ENCODE measurements at regions not wholly inside any gene's neighbourhood (a gene's known extent, or its start where the extent isn't known, plus 50 kb on each side); places are given as distances from the start of the nearest gene placed in this dataset.
"Not testable (repeated sequence)": the region's sequence is repeated elsewhere in the genome, so short reads cannot be mapped to it uniquely, and the experiment has no call there.

DNA sequence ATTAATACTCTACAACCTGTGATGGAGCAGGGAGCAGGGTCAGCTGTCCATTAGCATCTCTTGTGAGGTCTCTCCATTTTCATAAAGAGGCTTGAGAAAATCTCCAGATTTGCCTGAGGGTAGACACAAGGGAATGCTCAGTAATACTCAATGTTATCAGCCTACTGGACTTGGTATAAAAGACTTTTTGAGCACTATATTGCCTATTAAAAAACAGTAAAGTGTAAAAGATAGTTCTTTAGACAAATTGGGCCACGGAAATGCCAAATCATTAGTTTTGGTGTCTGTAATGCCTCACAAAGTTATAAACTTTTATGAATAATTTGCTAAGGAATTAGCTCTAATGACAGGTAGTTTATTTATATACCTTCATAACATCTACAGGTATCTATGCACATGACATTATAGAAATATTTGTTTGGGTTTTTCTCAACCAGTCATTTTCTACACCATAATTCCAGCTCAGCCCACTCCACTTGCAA is 1524.9 kb upstream of the TPTE start:
- H3K9me1 ChIP-seq (ENCODE audit: control insufficient read depth, insufficient read depth, low read length); FAIRE-seq; H3K79me2 ChIP-seq (ENCODE audit: control insufficient read depth, insufficient read depth, low read length); ATAC-seq; H2AFZ ChIP-seq (ENCODE audit: low read depth, low read length); intact Hi-C loops (cut with micrococcal nuclease); CTCF ChIA-PET (ENCODE audit: low intra/inter-chr PET ratio); H3K27ac ChIP-seq (ENCODE audit: extremely low read depth, low read depth, low read length); H3K4me1 ChIP-seq (replicated peaks in 1 of 2; ENCODE audit: control insufficient read depth in 2 of 2, insufficient read depth in 2 of 2, low read length in 2 of 2); H4K20me1 ChIP-seq (replicated peaks; ENCODE audit: control insufficient read depth, insufficient read depth, low read length); H3K27me3 ChIP-seq (ENCODE audit: control insufficient read depth in 2 of 2, insufficient read depth in 2 of 2, low read length in 2 of 2); H3K9me3 ChIP-seq (replicated peaks; ENCODE audit: control insufficient read depth, insufficient read depth, low read depth, low read length); DNase-seq (ENCODE audit: extremely low read depth in 1 of 4, low spot score in 3 of 4); H3K4me2 ChIP-seq (ENCODE audit: insufficient read depth, low read length); H3K36me3 ChIP-seq (ENCODE audit: control insufficient read depth, insufficient read depth, low read length); H3K4me3 ChIP-seq; POLR2A ChIA-PET; BruUV-seq (replicated peaks); H3K9ac ChIP-seq (ENCODE audit: insufficient read depth in 1 of 2, low read depth in 2 of 2, low read length in 2 of 2); TF ChIP-seq ETV6 (CRISPR knock-in tag; IDR thresholded peaks at IDR 0.05; ENCODE audit: borderline replicate concordance): not testable (repeated sequence)
- TF ChIP-seq NCOA4 (IDR thresholded peaks at IDR 0.05; ENCODE audit: partially characterized antibody) (peak; percentile 0), HDAC8 (tag; IDR thresholded peaks at IDR 0.05) (peak; percentile 95), POLR2H (tag; IDR thresholded peaks at IDR 0.05; ENCODE audit: low read depth) (peak; percentile 9), ETV6 (IDR thresholded peaks at IDR 0.05; ENCODE audit: borderline replicate concordance in 1 of 2, low read depth in 2 of 2, low read length in 1 of 2) (peak in 1 of 2 experiments; percentile 9; a peak in 1 of 4 replicates), SFPQ (IDR thresholded peaks at IDR 0.05; ENCODE audit: low read depth, low read length) (peak; percentile 84), ZNF408 (CRISPR knock-in tag; IDR thresholded peaks at IDR 0.05; ENCODE audit: low read depth) (peak; percentile 67; the same call in 1 of the 2 replicates), FUS (optimal IDR thresholded peaks at IDR 0.05; ENCODE audit: low read depth, low read length) (peak; percentile 33)
- in situ Hi-C loops (cut with MboI): loop anchor here (5.0 to 10.0 kb wide), 3 partner anchors 532 to 754 kb away; no protein-coding TSS in a partner anchor
- 0% methylated on average over 1 of the region's 1 CpG for WGBS (ENCODE audit: insufficient coverage, low coverage, missing lambda C conversion rate)
